GM18498 (cell line): ENCODE measurements at regions not wholly inside any gene's neighbourhood (a gene's known extent, or its start where the extent isn't known, plus 50 kb on each side); places are given as distances from the start of the nearest gene placed in this dataset.
"Not testable (repeated sequence)": the region's sequence is repeated elsewhere in the genome, so short reads cannot be mapped to it uniquely, and the experiment has no call there.

ENCODE experiments used
- ATAC-seq: cut with Tn5 transposase; IDR thresholded peaks from one replicate; pipeline ENCODE4 v1.9.1; 2021; ENCODE audit warnings: mild to moderate bottlenecking, moderate library complexity; ENCODE audit not compliant: unreplicated experiment

DNA sequence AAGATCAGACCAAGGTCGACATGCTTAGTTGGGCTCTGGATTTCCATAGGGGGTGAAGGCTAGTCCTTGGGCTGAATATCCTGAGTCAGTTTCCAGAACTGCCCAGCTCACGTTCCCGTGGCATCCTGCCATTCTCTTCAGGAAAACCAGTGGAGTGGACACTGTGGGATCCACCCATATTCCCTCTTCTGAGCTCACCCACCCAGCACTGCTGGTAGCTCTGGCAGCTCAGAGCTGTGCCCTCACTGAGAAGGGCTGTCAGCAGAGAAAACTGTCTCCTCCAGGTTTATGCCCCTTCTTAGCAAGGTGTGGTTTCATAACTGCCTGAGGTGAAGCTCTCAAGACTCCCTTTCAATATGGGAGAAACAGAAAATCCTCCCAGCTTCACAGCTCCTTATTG lies 111.7 kb downstream of the GGTLC2 start:
- no peak for ATAC-seq

DNA sequence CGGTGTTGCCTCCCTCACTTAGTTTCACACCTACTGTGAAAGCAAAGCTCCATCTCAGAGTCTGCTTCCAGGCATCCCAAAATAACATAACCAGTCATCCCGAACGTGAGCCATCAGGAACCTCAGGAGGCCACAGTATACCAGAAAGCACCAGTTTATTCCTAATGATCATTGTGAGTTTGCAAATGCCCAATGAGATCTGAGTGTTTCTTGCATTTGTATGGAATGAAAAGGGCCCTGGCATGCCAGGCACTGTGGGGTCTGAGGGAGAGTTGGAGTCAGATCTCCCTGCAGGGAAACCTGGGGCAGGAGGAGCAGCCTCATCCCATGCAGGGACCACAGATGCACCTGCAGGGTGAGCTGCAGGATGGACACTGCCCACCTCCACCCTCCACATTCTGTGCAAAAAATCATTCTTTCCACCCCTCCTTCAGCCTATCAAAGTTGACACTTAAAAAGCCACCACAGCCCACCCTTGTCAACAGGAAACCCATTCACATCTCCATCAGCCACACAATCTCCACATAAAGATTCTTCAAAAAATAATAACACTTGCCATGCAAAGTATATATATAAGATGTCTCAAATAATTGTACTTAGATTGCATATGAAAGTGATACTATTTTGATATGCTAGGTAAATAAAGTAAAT lies 112.3 kb downstream of the GGTLC2 start:
- not testable (repeated sequence) for ATAC-seq

DNA sequence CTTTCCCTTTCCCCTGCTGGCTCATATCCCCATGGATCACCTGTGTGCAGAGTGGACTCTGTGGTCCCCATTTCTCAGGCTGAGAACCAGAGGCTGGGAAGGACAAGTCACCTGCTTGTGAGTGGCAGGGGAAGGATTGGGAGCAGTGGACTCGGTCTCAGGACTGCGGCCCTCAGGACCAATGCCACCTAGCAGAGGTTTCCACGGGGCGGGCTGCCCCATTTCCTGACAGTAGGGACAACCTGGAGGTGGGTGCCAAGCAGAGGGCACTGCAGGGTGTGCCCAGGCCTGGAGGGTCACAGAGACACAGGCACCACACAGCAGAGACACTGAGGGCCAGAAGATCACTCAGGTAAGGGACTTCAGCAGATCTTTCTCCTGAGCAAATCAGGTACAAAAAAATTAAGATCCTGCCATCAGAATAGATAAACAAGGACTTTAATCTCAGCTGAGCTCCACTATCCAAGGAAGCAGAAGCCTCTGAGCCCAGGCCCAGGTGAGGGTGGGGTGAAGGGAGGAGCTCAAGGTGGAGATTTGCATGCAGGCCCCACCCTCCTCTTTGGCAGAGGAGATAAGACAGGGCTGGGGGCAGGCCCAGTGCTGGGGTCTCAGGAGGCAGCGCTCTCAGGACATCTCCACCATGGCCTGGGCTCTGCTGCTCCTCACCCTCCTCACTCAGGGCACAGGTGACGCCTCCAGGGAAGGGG lies 113.8 kb downstream of the GGTLC2 start:
- not testable (repeated sequence) for ATAC-seq

DNA sequence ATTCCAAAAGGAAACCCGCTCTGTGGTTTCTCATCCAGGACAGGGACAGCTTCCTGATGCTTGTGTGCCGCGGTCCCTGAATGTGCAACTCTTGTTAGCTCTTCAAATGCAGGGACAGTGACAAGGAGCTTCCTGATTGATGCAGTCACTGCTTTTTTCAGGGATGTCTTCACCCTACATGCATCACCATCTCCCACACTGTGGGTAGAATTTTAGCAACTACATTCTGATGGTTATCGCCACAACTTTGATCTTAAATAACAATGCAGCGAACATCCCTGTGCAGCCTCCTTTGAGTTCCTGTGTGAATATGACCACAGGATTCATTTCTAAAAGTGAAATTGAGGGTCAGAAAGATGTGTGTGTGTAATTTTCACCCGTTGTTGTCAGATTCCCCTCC lies 115.0 kb downstream of the GGTLC2 start:
- no peak for ATAC-seq

DNA sequence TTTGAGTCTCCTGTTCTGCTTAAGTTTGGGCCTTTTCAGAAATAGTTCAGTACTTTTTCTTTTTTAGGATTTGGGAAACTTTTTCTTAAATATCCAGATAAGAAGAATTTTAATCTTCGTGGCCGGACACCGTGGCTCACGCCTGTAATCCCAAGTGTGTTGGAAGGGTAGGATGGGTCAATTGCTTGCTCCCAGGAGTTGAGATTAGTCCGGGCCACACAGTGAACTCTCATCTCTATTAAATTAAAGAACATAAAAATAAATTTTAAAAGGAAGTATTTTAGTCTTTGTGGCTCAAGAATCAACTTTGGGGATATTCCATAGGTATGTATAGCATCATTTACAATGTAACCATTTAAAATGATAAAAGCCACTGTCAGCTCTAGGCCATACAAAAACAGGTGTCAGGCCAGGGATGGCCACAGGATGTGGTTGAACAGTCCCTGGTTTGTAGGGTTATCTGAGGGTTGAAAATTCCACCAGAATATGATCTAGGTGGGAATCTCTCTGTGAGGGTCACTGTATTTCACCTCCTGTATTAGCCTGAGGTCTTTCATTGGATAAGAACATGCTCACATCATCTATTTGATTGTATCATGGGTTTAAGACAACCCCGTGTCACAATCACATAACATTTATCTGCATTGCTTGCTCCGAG lies 115.6 kb downstream of the GGTLC2 start:
- no peak for ATAC-seq

DNA sequence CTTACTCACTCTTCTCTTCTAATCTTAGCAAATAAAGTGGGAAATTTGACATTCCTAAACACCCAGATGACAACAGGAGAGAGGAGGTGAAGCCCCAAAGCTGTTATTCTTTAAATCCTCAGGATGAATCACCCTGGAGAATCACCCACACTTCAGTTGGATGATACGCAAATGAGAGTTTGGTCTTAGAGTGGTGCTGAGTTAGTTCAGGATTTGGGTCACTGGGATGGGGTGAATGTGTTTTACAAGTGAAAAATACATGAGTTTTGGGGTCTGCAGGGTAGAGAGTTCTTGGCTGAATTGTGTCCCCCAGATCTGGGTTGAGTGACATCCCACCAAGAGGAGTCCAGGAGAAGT lies 117.2 kb downstream of the GGTLC2 start:
- no peak for ATAC-seq

DNA sequence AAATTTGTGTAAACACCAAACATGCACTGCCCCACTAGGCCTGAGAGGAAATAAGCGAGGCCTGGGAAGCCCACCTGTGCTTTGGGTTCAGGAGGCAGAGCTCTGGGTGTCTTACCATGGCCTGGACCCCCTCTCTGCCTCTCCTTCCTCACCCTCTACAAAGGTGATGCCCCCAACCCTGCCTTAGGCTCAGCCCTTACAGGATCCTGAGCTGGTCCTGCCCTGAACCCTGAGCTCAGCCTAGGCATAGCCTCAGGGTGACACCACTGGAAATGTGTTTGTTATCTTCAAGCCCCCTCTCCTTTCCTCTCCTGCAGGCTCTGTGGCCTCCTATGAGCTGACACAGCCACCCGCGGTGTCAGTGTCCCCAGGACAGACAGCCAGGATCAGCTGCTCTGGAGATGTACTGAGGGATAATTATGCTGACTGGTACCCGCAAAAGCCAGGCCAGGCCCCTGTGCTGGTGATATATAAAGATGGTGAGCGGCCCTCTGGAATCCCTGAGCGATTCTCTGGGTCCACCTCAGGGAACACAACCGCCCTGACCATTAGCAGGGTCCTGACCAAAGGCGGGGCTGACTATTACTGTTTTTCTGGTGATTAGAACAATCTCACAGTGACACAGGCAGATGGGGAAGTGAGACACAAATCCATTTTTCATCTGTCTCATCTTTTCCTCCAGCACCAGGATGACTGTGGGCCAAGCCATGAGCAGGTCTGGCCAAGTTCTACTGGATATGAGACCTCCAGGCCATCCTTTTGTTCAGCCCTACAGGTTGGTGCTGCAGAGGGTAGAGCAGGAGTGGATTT lies 117.8 kb downstream of the GGTLC2 start:
- ATAC-seq: no peak

DNA sequence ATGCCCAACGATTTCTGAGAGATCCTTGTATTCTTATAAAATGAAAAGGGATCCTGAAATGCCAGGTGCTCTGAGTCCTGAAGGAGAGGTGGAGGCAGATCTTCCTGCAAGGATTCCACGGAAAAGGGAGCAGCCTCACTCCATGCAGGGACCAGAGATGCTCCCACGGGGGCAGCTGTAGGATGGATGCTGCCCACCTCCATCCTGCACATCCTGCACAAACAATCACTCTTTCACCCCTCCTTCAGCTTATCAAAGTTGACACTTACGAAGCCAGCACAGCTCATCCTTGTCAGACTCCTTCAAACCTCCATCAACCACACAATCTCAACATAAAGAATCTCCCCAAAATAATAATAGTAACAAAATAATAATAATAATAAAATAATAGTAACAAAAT lies 119.1 kb downstream of the GGTLC2 start:
- no peak for ATAC-seq

DNA sequence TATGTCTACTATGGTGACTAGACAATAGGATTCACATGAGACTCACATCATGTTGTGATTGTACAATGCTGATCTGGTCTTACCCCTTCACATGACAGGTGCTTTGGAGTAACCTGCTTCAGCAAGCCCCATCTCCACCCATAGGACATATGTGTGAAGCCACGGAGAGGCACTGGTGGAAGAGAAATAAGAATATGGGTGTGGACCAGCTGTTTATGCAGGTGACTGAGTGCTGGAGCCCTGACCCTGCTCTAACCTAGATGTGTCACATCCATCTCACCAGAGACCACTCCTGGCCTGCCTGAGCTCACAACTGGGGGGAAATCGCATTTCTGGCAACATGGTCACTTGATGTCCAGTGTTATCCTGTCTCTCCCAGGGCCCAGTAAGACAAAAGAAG lies 119.7 kb downstream of the GGTLC2 start:
- no peak for ATAC-seq

DNA sequence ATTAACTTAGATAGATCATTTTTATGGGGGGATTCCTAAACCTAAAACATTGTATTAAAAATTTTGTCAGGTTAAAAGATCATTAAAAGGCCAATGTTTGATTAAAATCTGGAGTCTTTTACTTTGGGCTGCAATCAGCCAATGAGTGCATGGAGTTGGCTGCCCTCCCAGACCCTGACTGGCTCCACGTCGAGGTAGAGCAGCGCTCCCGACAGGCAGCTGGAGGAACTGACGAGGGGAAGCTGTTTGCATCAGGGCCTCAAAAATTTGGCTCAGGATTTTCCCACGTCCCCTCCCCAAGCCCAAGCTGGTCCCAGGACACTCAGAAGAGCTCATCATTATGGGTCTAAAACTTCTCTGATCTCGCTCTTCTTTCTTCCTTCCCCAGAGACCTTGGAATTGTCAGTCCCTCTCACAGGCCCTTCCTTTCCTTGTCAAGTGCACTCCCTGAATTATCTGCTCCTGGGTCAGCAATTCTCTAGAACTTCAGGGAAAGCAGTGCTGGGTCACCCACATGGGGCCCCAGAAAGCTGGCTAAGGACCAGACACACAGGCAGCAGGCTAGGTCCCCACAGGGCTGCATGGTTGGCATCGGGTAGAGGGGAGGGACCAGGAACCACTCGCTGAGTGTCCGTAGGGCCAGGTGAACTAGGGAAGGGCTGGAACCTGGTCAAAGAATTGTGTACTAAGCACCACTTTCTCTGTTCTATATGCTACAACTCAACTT lies 119.6 kb upstream of the IGLL5 start:
- ATAC-seq: no peak

DNA sequence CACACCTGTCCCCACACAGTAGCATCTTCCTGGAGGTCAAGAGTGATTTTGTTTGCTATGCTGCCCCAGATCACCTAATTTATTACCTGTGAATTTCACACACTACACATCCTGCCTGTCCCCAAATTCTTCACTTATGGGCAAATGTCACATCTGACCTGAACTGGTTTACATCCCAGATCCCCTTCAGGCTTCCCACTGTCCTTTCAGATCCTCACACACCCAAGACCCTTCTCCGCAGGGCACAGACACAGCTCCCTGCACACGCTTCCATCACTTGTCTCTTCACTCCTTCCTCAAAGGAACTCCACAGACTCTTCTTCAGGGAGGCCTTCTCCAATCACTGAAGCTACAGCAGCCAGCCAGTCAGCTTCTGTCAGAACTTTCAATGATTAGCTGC lies 118.7 kb upstream of the IGLL5 start:
- ATAC-seq: no peak

DNA sequence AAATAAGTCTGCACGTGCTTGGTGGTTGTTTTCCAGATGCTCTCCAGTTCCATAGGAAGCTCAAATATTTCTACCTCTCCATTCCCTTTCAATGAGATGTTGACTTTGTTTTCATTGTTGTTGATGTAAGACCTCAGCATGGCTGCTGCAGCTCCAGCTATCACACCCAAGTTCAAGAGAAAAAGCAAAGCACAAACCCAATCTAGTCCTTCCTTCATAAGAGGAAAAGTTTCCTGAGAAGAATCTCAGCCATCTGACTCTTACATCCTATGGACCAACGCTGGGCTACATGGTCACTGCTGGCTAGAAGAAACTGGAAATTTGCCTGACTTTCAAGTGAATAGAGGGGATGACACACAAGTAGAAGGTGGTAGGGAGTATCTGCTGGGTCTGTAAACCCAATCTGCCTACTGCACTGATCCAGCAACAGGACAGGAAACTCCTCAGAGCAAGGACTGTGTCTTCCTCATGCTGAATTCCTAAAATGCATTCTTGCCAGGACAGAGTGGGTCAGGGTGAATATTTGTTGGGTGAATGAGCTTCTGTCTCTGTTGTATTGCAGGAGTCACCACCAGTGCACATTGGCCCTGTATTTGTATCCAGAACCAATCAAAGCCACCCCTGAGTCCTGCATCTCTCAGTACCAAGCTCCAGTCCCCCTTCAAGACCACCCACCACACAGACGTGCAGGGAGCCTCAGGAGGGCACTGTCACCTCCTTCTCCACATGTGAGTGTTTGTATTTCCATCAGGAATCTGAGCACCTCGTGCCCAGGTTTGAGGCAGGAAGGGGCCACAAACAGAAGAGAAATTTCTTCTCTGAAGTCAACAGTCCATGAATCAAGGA lies 118.0 kb upstream of the IGLL5 start:
- no peak for ATAC-seq

DNA sequence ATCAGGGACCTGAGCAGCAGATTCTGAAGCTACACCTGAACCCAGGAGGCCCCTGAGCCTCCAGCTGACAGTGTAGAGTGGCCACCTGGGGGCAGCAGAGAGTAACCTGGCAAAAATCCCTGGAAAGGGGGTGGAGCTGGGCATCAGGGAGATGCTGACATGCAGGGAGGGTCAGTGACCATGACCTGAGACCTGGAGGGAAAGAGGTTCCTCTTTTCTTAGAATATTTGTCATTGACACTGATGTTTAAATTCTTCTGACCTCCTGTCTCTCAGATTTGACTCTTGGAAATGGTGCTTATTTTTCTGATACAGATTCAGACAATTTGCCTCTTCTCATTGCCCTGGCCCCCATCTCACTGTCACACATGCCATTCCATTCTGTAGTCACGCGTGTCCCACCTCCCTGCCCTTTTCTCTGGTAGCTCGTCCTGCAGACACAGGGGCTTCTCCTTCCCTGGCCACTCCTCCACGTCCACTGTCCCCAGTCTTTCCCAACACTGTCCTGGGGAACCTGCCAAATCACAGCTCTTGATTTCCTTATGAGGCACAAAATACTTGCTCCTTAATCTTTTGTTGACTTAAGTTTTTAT lies 117.2 kb upstream of the IGLL5 start:
- no peak for ATAC-seq

DNA sequence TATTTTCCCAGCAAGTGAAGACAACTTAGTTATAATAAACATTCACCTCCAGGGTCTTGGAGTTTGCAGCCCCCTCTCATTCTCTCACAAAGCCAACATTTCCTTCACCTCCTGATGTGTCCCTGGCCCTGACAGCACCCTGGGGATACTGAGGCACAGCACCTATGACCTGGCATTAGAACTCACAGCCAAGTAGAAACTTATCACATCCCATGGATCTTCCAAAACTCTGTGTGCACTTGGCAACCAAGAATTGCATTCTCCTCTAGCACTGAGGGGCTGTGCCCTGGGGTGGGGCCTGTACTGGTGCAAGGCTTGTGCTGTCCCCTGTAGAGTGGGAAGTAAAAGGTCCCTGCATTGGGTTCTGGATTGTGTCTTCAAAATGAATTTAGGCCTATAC lies 116.7 kb upstream of the IGLL5 start:
- no peak for ATAC-seq

DNA sequence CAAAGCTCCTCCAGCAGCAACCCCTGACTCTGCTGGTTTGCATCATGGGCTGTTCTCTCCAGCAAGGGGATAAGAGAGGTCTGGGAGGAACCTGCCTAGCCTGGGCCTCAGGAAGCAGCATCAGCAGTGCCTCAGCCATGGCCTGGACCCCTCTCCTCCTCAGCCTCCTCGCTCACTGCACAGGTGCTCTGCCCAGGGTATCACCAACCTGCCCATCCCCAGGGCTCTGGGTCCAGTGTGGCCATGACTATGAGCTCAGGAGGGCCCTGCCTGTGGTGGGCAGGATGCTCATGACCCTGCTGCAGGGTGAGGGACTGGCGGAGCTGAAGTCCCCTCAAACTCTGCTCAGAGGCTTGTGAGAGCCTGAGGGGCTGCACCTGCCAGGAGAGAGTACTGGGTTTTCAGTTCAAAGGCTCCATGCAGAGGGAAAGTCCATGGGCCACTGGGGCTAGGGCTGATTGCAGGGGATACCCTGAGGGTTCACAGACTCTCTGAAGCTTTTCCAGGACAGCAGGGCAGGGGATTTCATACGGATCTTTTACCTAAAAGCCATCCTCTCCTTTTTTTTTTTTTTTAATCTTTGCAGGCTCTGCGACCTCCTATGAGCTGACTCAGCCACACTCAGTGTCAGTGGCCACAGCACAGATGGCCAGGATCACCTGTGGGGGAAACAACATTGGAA lies 115.8 kb upstream of the IGLL5 start:
- ATAC-seq: no peak

DNA sequence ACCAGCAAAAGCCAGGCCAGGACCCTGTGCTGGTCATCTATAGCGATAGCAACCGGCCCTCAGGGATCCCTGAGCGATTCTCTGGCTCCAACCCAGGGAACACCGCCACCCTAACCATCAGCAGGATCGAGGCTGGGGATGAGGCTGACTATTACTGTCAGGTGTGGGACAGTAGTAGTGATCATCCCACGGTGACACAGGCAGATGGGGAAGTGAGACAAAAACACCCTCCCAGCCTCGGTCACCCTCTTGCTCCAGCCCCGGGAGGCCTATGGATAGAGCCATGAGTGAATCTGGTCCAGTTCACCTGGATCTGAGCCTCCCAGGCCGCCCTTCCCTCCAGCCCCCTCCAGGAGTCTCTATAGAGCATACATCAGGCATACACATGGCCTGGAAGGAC lies 115.2 kb upstream of the IGLL5 start:
- ATAC-seq: no peak

DNA sequence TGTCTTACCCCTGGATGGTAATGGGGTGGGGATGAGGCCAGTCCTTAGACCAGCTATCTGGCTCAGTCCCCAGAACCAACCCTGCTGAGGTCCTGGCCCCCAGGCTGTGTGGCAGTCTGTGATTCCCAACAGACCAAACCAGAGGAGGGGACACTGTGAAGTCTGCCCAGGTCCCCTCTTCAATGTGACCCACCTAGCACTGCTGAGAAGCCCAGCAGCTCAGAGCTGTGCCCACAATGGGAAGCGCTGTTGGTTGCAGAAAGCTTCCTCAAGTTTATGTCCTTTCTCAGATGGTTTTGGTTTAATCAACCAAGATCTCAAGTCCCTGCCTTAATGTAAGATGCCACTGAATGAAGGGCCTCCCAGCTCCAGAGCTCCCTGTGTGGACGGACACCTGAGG lies 114.7 kb upstream of the IGLL5 start:
- ATAC-seq: no peak

DNA sequence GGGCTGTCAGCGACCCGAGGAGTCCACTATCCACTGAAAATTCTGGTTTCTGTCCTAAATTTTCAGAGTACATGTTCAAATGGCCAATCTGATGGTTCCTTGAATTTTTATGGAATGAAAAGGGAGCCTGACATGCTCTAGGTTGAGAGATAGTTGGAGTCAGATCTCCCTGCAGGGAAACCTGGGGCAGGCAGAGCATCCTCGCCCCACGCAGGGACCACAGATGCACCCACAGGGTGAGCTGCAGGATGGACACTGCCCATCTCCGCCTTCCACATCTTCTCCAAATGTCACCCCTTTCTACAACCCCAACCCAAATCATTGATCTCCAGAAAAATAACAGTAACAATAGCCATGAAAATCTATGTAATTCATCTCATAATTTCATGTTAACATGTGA lies 114.2 kb upstream of the IGLL5 start:
- no peak for ATAC-seq

DNA sequence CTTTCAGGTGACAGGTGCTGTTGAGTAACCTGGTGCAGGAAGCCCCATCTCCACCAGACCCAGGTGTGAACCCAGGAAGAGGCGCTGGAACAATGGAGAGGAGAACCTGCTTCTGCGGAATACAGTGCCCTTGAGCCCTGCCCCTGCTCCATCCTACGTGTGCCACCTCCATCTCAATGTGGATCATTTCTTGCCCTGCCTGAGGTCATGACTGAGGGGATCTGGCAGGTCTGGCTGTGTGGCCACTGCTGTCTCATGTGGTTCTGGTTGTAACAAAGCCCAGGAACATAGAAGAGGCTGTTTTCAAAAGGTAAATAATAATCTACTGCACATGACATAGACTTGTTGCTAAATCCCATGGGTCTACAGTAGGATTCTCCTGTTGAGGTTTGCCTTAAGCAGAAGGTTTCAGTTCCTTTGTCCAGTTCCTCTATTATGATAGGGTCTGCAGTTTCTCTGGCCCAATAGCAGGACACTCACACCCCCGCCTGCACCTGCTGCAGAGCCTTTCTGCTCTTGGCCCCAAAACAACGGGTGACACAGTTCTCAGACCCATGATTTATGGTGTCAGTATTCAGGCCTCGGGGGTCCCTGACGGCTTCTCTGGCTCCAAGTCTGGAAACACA lies 113.5 kb upstream of the IGLL5 start:
- no peak for ATAC-seq
